ENCODE measurements at regions not wholly inside any gene's neighbourhood (a gene's known extent, or its start where the extent isn't known, plus 50 kb on each side); places are given as distances from the start of the nearest gene placed in this dataset.

- Mint-ChIP-seq H3K27me3 (ENCODE audit: unreplicated experiment) (no peaks in the 10 kb centered on the region), H3K4me1 (ENCODE audit: unreplicated experiment) (no peaks in the 10 kb centered on the region)
Measured at GRCh38 chr16:48487287-48487686, 102.1 kb upstream of the SIAH1 start.

GRCh38 chr16:48481772-48482171 lies 96.6 kb upstream of the SIAH1 start:
- Mint-ChIP-seq H3K4me1 (ENCODE audit: unreplicated experiment) (no peaks in the 10 kb centered on the region), H3K9me3 (ENCODE audit: unreplicated experiment) (peaks cover 4% of the 10 kb centered on the region), H3K27ac (ENCODE audit: unreplicated experiment) (no peak overlapping the region), H3K27me3 (ENCODE audit: unreplicated experiment) (no peaks in the 10 kb centered on the region), H3K36me3 (ENCODE audit: low read depth, unreplicated experiment) (peaks cover 4% of the 10 kb centered on the region), H3K4me3 (ENCODE audit: unreplicated experiment) (no peak overlapping the region)
- no peak for TF ChIP-seq CTCF (IDR thresholded peaks at IDR 0.05; ENCODE audit: unreplicated experiment)
- no peak for DNase-seq (ENCODE audit: low spot score)

More at GRCh38 chr16:48487287-48487686, 102.1 kb upstream of the SIAH1 start:
- no peak for TF ChIP-seq CTCF (IDR thresholded peaks at IDR 0.05; ENCODE audit: unreplicated experiment)
- Mint-ChIP-seq H3K9me3 (ENCODE audit: unreplicated experiment) (peaks cover 4% of the 10 kb centered on the region), H3K4me3 (ENCODE audit: unreplicated experiment) (no peak overlapping the region), H3K27ac (ENCODE audit: unreplicated experiment) (no peak overlapping the region), H3K36me3 (ENCODE audit: low read depth, unreplicated experiment) (no peaks in the 10 kb centered on the region)
- no peak for DNase-seq (ENCODE audit: low spot score)

- peaks cover 4% of the 10 kb centered on the region for H3K36me3 Mint-ChIP-seq (ENCODE audit: low read depth, unreplicated experiment)
- no peak for TF ChIP-seq CTCF (IDR thresholded peaks at IDR 0.05; ENCODE audit: unreplicated experiment)
- H3K27me3 Mint-ChIP-seq (ENCODE audit: unreplicated experiment), result no peaks in the 10 kb centered on the region
- peaks cover 4% of the 10 kb centered on the region for H3K9me3 Mint-ChIP-seq (ENCODE audit: unreplicated experiment)
- H3K4me3 Mint-ChIP-seq (ENCODE audit: unreplicated experiment), result no peak overlapping the region
- no peak for DNase-seq (ENCODE audit: low spot score)
- H3K4me1 Mint-ChIP-seq (ENCODE audit: unreplicated experiment), result no peaks in the 10 kb centered on the region
- H3K27ac Mint-ChIP-seq (ENCODE audit: unreplicated experiment), result no peak overlapping the region
Measured at GRCh38 chr16:48481211-48481610, 96.0 kb upstream of the SIAH1 start.

GRCh38 chr16:48479955-48480354 lies 94.7 kb upstream of the SIAH1 start:
- H3K27ac Mint-ChIP-seq (ENCODE audit: unreplicated experiment), result no peak overlapping the region
- H3K27me3 Mint-ChIP-seq (ENCODE audit: unreplicated experiment), result no peaks in the 10 kb centered on the region

GRCh38 chr16:48479329-48479728 lies 94.1 kb upstream of the SIAH1 start:
- H3K27ac Mint-ChIP-seq (ENCODE audit: unreplicated experiment), result no peak overlapping the region
- H3K9me3 Mint-ChIP-seq (ENCODE audit: unreplicated experiment), result peaks cover 4% of the 10 kb centered on the region
- H3K4me1 Mint-ChIP-seq (ENCODE audit: unreplicated experiment), result no peaks in the 10 kb centered on the region
- peaks cover 4% of the 10 kb centered on the region for H3K36me3 Mint-ChIP-seq (ENCODE audit: low read depth, unreplicated experiment)
- no peak for DNase-seq (ENCODE audit: low spot score)
- no peak overlapping the region for H3K4me3 Mint-ChIP-seq (ENCODE audit: unreplicated experiment)
- no peak for TF ChIP-seq CTCF (IDR thresholded peaks at IDR 0.05; ENCODE audit: unreplicated experiment)
- H3K27me3 Mint-ChIP-seq (ENCODE audit: unreplicated experiment), result no peaks in the 10 kb centered on the region

More at GRCh38 chr16:48479955-48480354, 94.7 kb upstream of the SIAH1 start:
- Mint-ChIP-seq H3K36me3 (ENCODE audit: low read depth, unreplicated experiment) (peaks cover 4% of the 10 kb centered on the region), H3K4me3 (ENCODE audit: unreplicated experiment) (no peak overlapping the region), H3K4me1 (ENCODE audit: unreplicated experiment) (no peaks in the 10 kb centered on the region), H3K9me3 (ENCODE audit: unreplicated experiment) (peaks cover 4% of the 10 kb centered on the region)
- TF ChIP-seq CTCF (IDR thresholded peaks at IDR 0.05; ENCODE audit: unreplicated experiment), result no peak
- no peak for DNase-seq (ENCODE audit: low spot score)

All from endothelial cell (in vitro differentiated cells).